A549 (cell line): ENCODE measurements at regions not wholly inside any gene's neighbourhood (a gene's known extent, or its start where the extent isn't known, plus 50 kb on each side); places are given as distances from the start of the nearest gene placed in this dataset.
"Not testable (repeated sequence)": the region's sequence is repeated elsewhere in the genome, so short reads cannot be mapped to it uniquely, and the experiment has no call there.

Source experiments
- ATAC-seq, 2 experiments: fragments of 200-7000 bp in 1 of 2; fragments of >200 bp in 1 of 2; cut with Nextera tagmentation in 1 of 2; cut with Tn5 transposase in 1 of 2; 3 replicates each; pipeline versions ENCODE4 v1.8.0 to v1.9.1; 2018 to 2020; ENCODE audit warnings: mild to moderate bottlenecking in 1 of 2, moderate library complexity in 1 of 2
- CTCF ChIA-PET: fragments of 300-600 bp; sonication (Branson Sonifier 250); formaldehyde crosslinking; extraction: SDS; loops from one replicate; lab custom pipeline; 2021; ENCODE audit warnings: antibody characterized with exemption, inconsistent platforms; lab: Yijun Ruan, JAX
- POLR2A ChIA-PET: fragments of 350-600 bp; formaldehyde crosslinking; extraction: SDS; loops from one replicate; lab custom pipeline; 2021; ENCODE audit warnings: antibody characterized with exemption, inconsistent platforms; lab: Yijun Ruan, JAX
- DNase-seq, 2 experiments: peaks; one replicate each; pipeline versions ENCODE4 v3.0.0 to v3.0.0-alpha.2; 2011 to 2016; ENCODE audit warnings: low read depth in 1 of 2, low spot score in 1 of 2
- FAIRE-seq: peaks from 2 replicates; lab custom pipeline; 2011; peaks lifted over from hg19 to GRCh38; lab: Jason Lieb, UNC
- H3K27ac ChIP-seq, 2 experiments: fragments of >200 bp; sonication (Bioruptor Twin); formaldehyde crosslinking; 3 replicates each; pipeline ENCODE4 v1.5.1; 2016 to 2017
- H3K4me1 ChIP-seq: fragments of >200 bp; sonication (Bioruptor Twin); formaldehyde crosslinking; 3 replicates; pipeline ENCODE4 v1.6.1; 2016
- H3K4me2 ChIP-seq: fragments of >200 bp; sonication (Bioruptor Twin); formaldehyde crosslinking; 3 replicates; pipeline ENCODE4 v1.6.1; 2016
- H3K4me3 ChIP-seq: fragments of >200 bp; sonication (Bioruptor Twin); formaldehyde crosslinking; 3 replicates; pipeline ENCODE4 v1.5.1; 2016
- H3K9me3 ChIP-seq: fragments of >200 bp; sonication (Bioruptor Twin); formaldehyde crosslinking; 3 replicates; pipeline ENCODE4 v1.6.1; 2016
- ATOH8 ChIP-seq: fragments of 250-450 bp; sonication (Bioruptor Pico); IDR thresholded peaks from 2 replicates; pipeline ENCODE4 v1.5.0; 2020; ENCODE audit warnings: low read depth, mild to moderate bottlenecking, moderate library complexity
- BCL3 ChIP-seq: fragments of >200 bp; sonication (Bioruptor Twin); formaldehyde crosslinking; IDR thresholded peaks from 3 replicates; pipeline ENCODE4 v1.6.1; 2016
- CHD2 ChIP-seq: fragments of 150-350 bp; IDR thresholded peaks from 2 replicates; pipeline ENCODE4 v1.6.1; 2014; ENCODE audit warnings: low read length; ENCODE audit not compliant: partially characterized antibody
- CHD4 ChIP-seq: fragments of 200-600 bp; sonication (generic); IDR thresholded peaks from 2 replicates; pipeline ENCODE4 v1.6.1; 2016; ENCODE audit warnings: antibody characterized with exemption, mild to moderate bottlenecking, borderline replicate concordance
- E2F6 ChIP-seq: IDR thresholded peaks from 2 replicates; pipeline ENCODE4 v1.6.1; 2012; ENCODE audit warnings: low read depth, borderline replicate concordance
- EHMT2 ChIP-seq: fragments of 200-600 bp; sonication (generic); IDR thresholded peaks from 2 replicates; pipeline ENCODE4 v1.6.1; 2016; ENCODE audit warnings: antibody characterized with exemption, low read depth, mild to moderate bottlenecking, moderate library complexity
- ESRRA ChIP-seq: fragments of 150-350 bp; IDR thresholded peaks from 2 replicates; pipeline ENCODE4 v1.6.1; 2014; ENCODE audit warnings: mild to moderate bottlenecking, low read length, borderline replicate concordance
- FOSB ChIP-seq: fragments of 250-450 bp; sonication (Bioruptor Pico); IDR thresholded peaks from 2 replicates; pipeline ENCODE4 v1.5.0; 2020; ENCODE audit warnings: mild to moderate bottlenecking, moderate library complexity
- FOSL2 ChIP-seq, 2 experiments: fragments of 450-650 bp in 1 of 2; fragments of >200 bp in 1 of 2; sonication (Bioruptor Twin) in 1 of 2; formaldehyde crosslinking; IDR thresholded peaks; 2 replicates each; pipeline versions ENCODE4 v1.5.0 to v1.6.1; 2016 to 2020; ENCODE audit warnings: mild to moderate bottlenecking in 1 of 2, moderate library complexity in 1 of 2
- HES2 ChIP-seq: fragments of >200 bp; sonication (Bioruptor Twin); formaldehyde crosslinking; IDR thresholded peaks from 2 replicates; pipeline ENCODE4 v1.6.1; 2016
- HEYL ChIP-seq: fragments of 250-450 bp; sonication (Bioruptor Pico); IDR thresholded peaks from 2 replicates; pipeline ENCODE4 v1.8.0; 2021; ENCODE audit warnings: mild to moderate bottlenecking, moderate library complexity
- HMGXB4 ChIP-seq: fragments of 250-450 bp; sonication (Bioruptor Pico); IDR thresholded peaks from 2 replicates; pipeline ENCODE4 v1.5.0; 2021; ENCODE audit warnings: mild to moderate bottlenecking, moderate library complexity, borderline replicate concordance
- HOXA7 ChIP-seq: fragments of 250-450 bp; sonication (Bioruptor Pico); IDR thresholded peaks from 2 replicates; pipeline ENCODE4 v1.5.0; 2020; ENCODE audit warnings: mild to moderate bottlenecking, moderate library complexity
- JUN ChIP-seq, 2 experiments: fragments of >200 bp; sonication (Bioruptor Twin); formaldehyde crosslinking; IDR thresholded peaks; 2 replicates in 1 of 2; 3 replicates in 1 of 2; pipeline ENCODE4 v1.6.1; 2016 to 2017
- JUNB ChIP-seq: fragments of >200 bp; sonication (Bioruptor Twin); formaldehyde crosslinking; IDR thresholded peaks from 2 replicates; pipeline ENCODE4 v1.6.1; 2016
- KDM1A ChIP-seq: fragments of 200-600 bp; sonication (generic); IDR thresholded peaks from 2 replicates; pipeline ENCODE4 v1.6.1; 2016; ENCODE audit warnings: low read depth, mild to moderate bottlenecking
- MAZ ChIP-seq: fragments of 150-350 bp; IDR thresholded peaks from 2 replicates; pipeline ENCODE4 v1.6.1; 2014; ENCODE audit warnings: antibody characterized with exemption, low read depth, low read length, borderline replicate concordance
- POLR2A ChIP-seq: IDR thresholded peaks from 2 replicates; pipeline ENCODE4 v1.6.1; 2012; ENCODE audit warnings: mild to moderate bottlenecking, low read length
- POLR2AphosphoS2 ChIP-seq: conservative IDR thresholded peaks from 2 replicates; pipeline ENCODE4 v1.6.1; 2012; ENCODE audit warnings: low read length, improper control_type of control experiment, inconsistent platforms
- RAD21 ChIP-seq, 2 experiments: fragments of >200 bp in 1 of 2; sonication (Bioruptor Twin) in 1 of 2; formaldehyde crosslinking in 1 of 2; IDR thresholded peaks in 1 of 2; conservative IDR thresholded peaks in 1 of 2; 2 replicates in 1 of 2; 3 replicates in 1 of 2; pipeline ENCODE4 v1.6.1; 2012 to 2018; ENCODE audit warnings: inconsistent platforms in 1 of 2
- RARB ChIP-seq: fragments of 250-450 bp; sonication (Bioruptor Pico); IDR thresholded peaks from 2 replicates; pipeline ENCODE4 v1.8.0; 2021; ENCODE audit warnings: mild to moderate bottlenecking, moderate library complexity
- RNF2 ChIP-seq: fragments of 200-600 bp; sonication (generic); IDR thresholded peaks from 2 replicates; pipeline ENCODE4 v1.6.1; 2016; ENCODE audit warnings: low read depth, mild to moderate bottlenecking, antibody characterized with exemption, moderate library complexity, borderline replicate concordance
- SMC3 ChIP-seq: fragments of >200 bp; sonication (Bioruptor Twin); formaldehyde crosslinking; IDR thresholded peaks from 3 replicates; pipeline ENCODE4 v1.6.1; 2018; ENCODE audit warnings: inconsistent platforms
- TFCP2L1 ChIP-seq: fragments of 250-450 bp; sonication (Bioruptor Pico); IDR thresholded peaks from 2 replicates; pipeline ENCODE4 v1.5.0; 2021; ENCODE audit warnings: mild to moderate bottlenecking
- ZC3H11A ChIP-seq: fragments of 450-650 bp; IDR thresholded peaks from 2 replicates; pipeline ENCODE4 v1.6.1; 2014; ENCODE audit warnings: antibody characterized with exemption, mild to moderate bottlenecking
- ZFP36 ChIP-seq: fragments of 450-650 bp; IDR thresholded peaks from 2 replicates; pipeline ENCODE4 v1.6.1; 2014; ENCODE audit warnings: borderline replicate concordance; ENCODE audit not compliant: partially characterized antibody
- ZSCAN20 ChIP-seq: fragments of 250-450 bp; sonication (Bioruptor Pico); IDR thresholded peaks from 2 replicates; pipeline ENCODE4 v1.8.0; 2022; ENCODE audit warnings: mild to moderate bottlenecking, moderate library complexity
- WGBS: methylation state at CpG from one replicate; pipeline ENCODE4 v1.1.6; 2017; ENCODE audit errors: missing lambda C conversion rate; 5-methylcytosine and 5-hydroxymethylcytosine counted together
- TF ChIP-seq, protein P1 (sequence below): fragments of 450-650 bp; IDR thresholded peaks from 2 replicates; pipeline ENCODE4 v1.6.1; 2014; ENCODE audit warnings: antibody characterized with exemption

DNA sequence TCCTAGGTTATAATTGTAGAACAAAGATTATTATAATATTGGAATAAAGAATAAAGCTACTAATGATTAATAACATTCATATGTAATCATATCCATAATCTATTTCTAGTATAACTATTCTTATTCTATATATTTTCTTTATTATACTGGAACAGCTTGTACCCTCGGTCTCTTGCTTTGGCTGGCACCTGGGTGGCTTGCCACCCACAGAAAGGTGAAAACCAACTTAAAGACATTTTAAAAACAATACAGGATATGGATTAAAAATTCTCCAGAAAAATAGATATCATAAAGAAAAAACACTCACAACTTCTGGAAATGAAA is 80.0 kb upstream of the PRRC2C start:
- WGBS: 68% methylated on average over 1 of the region's 1 CpG
- FAIRE-seq: no peak

DNA sequence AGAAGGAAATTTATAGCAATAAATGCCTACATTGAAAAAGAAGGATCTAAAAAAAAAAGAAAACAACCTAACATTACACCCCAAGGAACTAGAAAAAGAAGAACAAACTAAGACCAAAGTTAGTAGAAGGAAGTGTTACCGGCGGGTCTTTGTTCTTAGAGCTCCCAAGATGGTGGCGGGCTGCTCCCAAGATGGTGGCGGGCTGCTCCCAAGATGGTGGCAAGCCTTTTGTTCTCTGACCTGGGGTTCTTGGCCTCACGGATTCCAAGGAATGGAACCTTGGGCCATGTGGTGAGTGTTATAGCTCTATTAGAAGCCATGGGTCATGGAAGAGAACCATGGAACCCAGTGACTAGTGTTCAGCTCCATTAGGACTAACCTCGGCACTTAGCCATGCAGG is 71.8 kb upstream of the PRRC2C start:
- WGBS: 79% methylated on average over 5 of the region's 6 CpGs
- H3K9me3 ChIP-seq, H3K4me2 ChIP-seq, ATAC-seq, FAIRE-seq, H3K4me1 ChIP-seq, POLR2A ChIA-PET, H3K27ac ChIP-seq, H3K4me3 ChIP-seq, DNase-seq: not testable (repeated sequence)
- CTCF ChIA-PET: interaction anchor here (1.8 kb wide), 1 partner anchor 9 kb away, joined by 6 read pairs; no protein-coding TSS in a partner anchor

More for the DNA sequence above, 80.0 kb upstream of the PRRC2C start:
- TF ChIP-seq HMGXB4 (CRISPR knock-in tag): no peak
- TF ChIP-seq SMC3: no peak
- TF ChIP-seq CHD4: no peak
- no peak for TF ChIP-seq CHD2
- no peak for TF ChIP-seq RNF2
- TF ChIP-seq HEYL (CRISPR knock-in tag): no peak
- no peak for TF ChIP-seq ZC3H11A
- no peak for TF ChIP-seq E2F6
- TF ChIP-seq ZSCAN20: no peak
- no peak for TF ChIP-seq ZFP36
- no peak for TF ChIP-seq ATOH8 (CRISPR knock-in tag)
- TF ChIP-seq ESRRA: no peak
- no peak for TF ChIP-seq BCL3
- no peak for TF ChIP-seq MAZ
- no peak for TF ChIP-seq RARB (CRISPR knock-in tag)
- TF ChIP-seq RAD21 (conservative IDR thresholded peaks at IDR 0.05 in 1 of 2, IDR thresholded peaks at IDR 0.05 in 1 of 2): no peak
- TF ChIP-seq, protein P1, sequence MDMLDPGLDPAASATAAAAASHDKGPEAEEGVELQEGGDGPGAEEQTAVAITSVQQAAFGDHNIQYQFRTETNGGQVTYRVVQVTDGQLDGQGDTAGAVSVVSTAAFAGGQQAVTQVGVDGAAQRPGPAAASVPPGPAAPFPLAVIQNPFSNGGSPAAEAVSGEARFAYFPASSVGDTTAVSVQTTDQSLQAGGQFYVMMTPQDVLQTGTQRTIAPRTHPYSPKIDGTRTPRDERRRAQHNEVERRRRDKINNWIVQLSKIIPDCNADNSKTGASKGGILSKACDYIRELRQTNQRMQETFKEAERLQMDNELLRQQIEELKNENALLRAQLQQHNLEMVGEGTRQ: no peak
- Histone ChIP-seq H3K4me2 (no peak overlapping the region), H3K4me1 (no peaks in the 10 kb centered on the region), H3K9me3 (no peaks in the 10 kb centered on the region), H3K4me3 (no peak overlapping the region), H3K27ac (no peak overlapping the region)
- ChIA-PET CTCF (interaction anchor here (0.6 to 1.7 kb wide), 5 partner anchors 8 to 160 kb away, joined by 3 to 6 read pairs (median 4); no protein-coding TSS in a partner anchor), POLR2A (no interaction called here)
- ATAC-seq: no peak
- no peak for DNase-seq

- H3K27ac ChIP-seq: no peak overlapping the region
- ATAC-seq (no peak), DNase-seq (no peak), FAIRE-seq (no peak)
- CTCF ChIA-PET: interaction anchor here (2.0 kb wide), 1 partner anchor 15 kb away, joined by 6 read pairs; no protein-coding TSS in a partner anchor
- no peak overlapping the region for H3K4me3 ChIP-seq
- H3K4me1 ChIP-seq: no peaks in the 10 kb centered on the region
- 49% methylated on average over 3 of the region's 3 CpGs for WGBS
- peaks cover 3% of the 10 kb centered on the region; the same call in 1 of the 3 replicates for H3K9me3 ChIP-seq
- H3K4me2 ChIP-seq: no peak overlapping the region
- POLR2A ChIA-PET: no interaction called here
- TF ChIP-seq EHMT2 (no peak), KDM1A (no peak), RNF2 (no peak), JUNB (no peak), TFCP2L1 (no peak), HES2 (no peak), FOSB (no peak), HOXA7 (CRISPR knock-in tag) (no peak), JUN (IDR thresholded peaks at IDR 0.05) (no peak), CHD4 (no peak), BCL3 (no peak), FOSL2 (IDR thresholded peaks at IDR 0.05) (no peak), FOSL2 (CRISPR knock-in tag; IDR thresholded peaks at IDR 0.05) (no peak), POLR2A (no peak), RARB (CRISPR knock-in tag) (no peak), POLR2AphosphoS2 (no peak)
Measured at GRCh38 chr1:171418546-171418945, 66.8 kb upstream of the PRRC2C start.
